ENCODE measurements at regions not wholly inside any gene's neighbourhood (a gene's known extent, or its start where the extent isn't known, plus 50 kb on each side); places are given as distances from the start of the nearest gene placed in this dataset.

DNA sequence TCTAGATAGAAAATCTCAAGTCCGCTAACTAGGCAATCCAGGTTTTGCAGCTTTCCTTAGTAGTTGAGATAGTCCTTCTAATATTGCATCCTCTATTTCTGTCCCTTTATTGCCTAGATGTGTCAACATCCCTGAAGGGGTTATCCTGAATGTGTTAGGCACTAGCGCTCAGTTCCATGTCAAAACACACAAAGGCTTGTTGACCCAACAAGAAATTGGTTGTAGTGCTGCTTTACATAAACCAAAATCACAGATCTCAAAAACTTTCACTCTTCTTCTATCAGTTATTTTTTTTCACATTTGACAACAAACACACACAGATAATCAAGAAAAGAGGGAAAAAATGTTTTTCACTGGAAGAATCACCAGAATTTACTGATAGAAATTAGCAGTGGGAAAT, 51.4 kb upstream of the SOX2 start:
- DNase-seq, result no peak
- intact Hi-C loops (cut with DNase I), result no loop called here
- ATAC-seq (ENCODE audit: poor library complexity), result no peak

- no peak for ATAC-seq (ENCODE audit: poor library complexity)
- no peak for DNase-seq
- intact Hi-C loops (cut with DNase I), result no loop called here
Measured at GRCh38 chr3:181637456-181637855, 74.3 kb upstream of the SOX2 start.

DNA sequence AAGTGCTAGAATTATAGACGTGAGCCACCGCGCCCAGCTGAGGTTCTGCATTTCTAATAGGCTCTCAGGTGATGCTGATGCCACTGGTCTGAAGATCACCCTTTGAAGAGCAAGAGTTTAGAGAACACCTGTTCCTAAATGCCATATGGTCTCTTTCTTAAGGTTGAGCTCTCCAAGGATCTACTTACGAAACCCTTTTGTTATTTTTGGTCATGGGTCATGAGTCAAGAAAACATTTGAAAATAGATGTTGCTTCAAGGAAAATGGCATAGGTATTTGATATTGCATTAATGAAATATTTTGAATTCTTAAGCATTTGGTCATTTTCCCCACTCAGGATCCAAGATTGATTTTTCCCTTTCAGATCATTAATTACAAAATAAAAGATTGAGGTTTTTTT, 74.7 kb upstream of the SOX2 start:
- intact Hi-C loops (cut with DNase I), result no loop called here
- DNase-seq, result no peak
- no peak for ATAC-seq (ENCODE audit: poor library complexity)

- intact Hi-C loops (cut with DNase I), result no loop called here
- DNase-seq, result no peak
- no peak for ATAC-seq (ENCODE audit: poor library complexity)
Measured at GRCh38 chr3:181635141-181635540, 76.6 kb upstream of the SOX2 start.

GRCh38 chr3:181633556-181633955, 78.2 kb upstream of the SOX2 start:
- DNase-seq, result no peak
- intact Hi-C loops (cut with DNase I), result no loop called here
- ATAC-seq (ENCODE audit: poor library complexity), result no peak

DNA sequence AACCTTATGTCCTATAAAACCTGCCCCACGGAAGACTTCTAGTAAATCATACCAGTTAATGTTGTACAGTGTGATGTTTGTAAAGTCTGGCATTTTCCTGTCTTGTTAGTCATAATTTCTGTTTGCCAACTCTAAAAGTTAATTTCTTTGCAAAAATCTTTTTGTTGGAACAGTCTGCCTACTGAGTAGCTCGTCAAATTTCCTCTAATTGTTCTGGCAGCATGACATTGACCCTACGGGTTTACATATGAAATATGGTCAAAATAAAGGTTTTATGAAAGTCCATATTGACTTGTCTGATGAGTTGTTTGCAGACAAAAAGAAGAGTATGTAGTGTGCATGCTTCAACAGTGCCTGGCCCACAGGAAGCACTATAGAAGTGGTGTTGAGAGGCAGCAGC, 79.8 kb upstream of the SOX2 start:
- intact Hi-C loops (cut with DNase I), result no loop called here
- no peak for ATAC-seq (ENCODE audit: poor library complexity)
- DNase-seq, result no peak

DNA sequence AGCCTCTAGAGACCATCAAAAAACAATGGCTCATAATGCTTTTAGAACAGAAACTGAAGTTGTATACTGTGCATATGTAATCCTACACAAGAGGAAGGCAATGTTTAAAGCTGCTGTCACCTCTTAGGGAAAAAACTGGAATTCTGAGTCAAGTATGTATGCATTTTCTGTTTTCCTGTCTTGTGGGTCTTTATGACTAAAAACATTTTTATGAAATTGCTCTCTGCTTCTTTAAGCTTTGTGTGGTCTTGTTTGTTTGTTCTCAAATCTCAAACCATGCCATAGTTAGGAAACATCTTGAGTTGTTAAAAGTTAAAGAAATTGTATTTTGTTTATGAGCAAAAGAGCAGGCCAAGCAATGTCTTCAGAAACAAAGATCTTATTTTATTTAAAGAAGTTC, 80.9 kb upstream of the SOX2 start:
- DNase-seq, result no peak
- intact Hi-C loops (cut with DNase I), result no loop called here
- ATAC-seq (ENCODE audit: poor library complexity), result no peak

DNA sequence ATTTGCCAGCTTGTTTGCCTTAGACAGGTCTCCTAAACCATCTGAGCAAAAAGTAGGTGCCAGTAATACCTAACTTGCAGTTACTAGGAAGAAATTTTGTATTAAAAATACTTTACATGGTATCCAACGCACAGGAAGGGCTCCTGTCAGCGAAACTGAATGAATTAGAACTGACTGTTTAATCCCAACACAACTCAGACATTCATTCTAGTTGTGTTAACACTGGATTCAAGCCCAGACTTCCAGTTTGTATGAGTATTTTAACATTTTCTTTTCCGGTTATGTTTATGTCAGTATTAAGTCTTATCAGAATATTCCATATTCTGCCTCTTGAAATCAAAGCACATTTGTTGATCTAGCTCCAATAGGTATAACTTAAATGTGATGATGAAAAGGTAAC, 82.0 kb upstream of the SOX2 start:
- ATAC-seq (ENCODE audit: poor library complexity), result no peak
- no peak for DNase-seq
- intact Hi-C loops (cut with DNase I), result no loop called here

- DNase-seq (no peak), ATAC-seq (ENCODE audit: poor library complexity) (no peak)
- intact Hi-C loops (cut with DNase I), result no loop called here
Measured at GRCh38 chr3:181629029-181629428, 82.7 kb upstream of the SOX2 start.

DNA sequence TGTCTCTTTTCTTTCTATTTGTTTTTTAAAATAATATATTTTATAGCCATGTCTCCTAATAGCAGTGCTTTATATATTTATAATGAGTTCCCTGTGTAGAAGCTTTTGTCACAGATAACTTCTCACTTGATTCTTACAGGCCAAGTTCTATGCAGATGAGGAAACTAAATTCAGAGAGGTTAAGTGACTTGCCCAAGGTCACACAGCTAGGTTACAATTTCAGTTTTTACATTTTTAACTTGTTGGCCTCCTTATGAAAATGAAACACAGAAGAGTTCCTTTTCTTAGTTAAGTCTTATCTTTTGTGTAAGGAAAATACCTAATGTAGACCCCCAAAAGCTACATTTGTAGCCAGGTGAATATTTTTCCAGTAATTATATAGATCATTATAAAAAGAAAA, 83.3 kb upstream of the SOX2 start:
- ATAC-seq (ENCODE audit: poor library complexity), result no peak
- intact Hi-C loops (cut with DNase I), result no loop called here
- no peak for DNase-seq

DNA sequence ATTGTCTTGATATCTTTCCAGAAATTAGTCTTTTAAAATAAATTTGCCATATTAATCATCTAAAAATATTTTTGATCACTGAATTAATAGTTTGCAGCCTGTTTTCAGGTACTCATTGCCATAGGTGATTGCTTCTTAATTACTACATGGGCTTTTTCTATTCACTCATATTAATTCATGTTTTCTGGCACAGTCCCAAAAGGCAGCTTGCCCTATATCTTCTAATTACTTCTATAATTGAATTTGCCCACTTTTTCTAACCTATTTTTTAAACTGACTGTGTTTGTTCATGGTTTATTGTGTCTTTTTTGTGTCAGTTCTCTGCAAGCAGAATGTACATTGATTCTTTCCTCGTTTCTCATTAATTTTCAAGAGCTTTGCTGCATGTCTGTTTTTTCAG, 85.7 kb upstream of the SOX2 start:
- ATAC-seq (ENCODE audit: poor library complexity) (no peak), DNase-seq (no peak)
- intact Hi-C loops (cut with DNase I), result no loop called here

DNA sequence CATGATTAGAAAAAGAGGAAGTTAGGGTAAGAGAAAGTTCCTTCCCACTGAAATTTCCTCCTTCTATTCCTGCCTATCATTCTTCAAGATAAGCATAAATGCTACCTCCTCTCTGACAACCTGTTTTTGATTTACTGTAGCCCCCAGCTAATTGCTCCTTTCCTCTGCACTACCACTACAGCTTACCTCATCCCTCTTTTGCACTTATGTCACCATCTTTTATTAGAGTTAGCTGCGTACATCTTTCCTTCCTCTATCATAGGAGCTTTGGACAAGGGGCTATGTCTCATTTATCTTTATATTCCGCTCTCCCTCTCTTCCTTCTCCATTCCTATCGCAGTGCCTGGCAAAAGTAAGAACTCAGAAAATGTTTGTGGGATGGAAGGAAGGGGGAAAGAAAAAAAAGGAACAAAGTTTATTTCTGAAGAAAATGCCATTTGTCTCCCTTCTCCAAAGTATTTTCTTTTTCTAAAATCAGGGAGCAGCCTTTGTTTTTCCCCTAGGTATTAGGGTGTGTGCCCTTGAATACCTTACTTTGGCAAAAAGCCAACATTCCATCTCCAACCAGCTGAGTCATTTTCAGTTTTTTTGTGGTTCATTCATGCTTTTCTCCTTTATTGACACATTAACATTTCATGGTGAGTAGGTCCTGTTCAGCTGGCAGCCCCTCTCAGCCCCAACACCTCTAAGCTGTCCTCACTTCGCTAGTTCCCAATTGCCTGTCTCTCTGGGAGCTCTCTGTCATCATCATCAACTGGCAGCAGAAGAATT, 87.6 kb upstream of the SOX2 start:
- intact Hi-C loops (cut with DNase I), result no loop called here
- DNase-seq (no peak), ATAC-seq (ENCODE audit: poor library complexity) (peak; percentile 52)

DNA sequence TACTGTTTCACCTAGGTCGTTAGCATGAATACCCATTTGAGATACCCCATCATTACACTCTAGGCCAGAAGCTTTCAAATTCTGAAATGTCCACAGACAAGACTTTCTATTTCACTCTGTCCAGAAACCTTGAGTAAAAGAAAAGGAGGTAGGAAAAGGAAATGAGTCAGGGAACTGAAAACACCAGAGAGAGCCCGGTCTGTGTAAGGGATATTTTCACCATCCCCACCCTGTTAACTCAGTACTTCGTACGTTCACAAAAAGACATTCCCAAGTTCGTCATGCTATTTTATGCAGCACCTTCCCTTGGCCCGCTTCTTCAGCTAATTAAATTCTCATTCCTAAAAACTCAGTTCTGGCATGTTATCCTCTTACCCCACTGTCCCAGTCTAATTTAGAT, 89.4 kb upstream of the SOX2 start:
- no peak for DNase-seq
- intact Hi-C loops (cut with DNase I), result no loop called here
- no peak for ATAC-seq (ENCODE audit: poor library complexity)

DNA sequence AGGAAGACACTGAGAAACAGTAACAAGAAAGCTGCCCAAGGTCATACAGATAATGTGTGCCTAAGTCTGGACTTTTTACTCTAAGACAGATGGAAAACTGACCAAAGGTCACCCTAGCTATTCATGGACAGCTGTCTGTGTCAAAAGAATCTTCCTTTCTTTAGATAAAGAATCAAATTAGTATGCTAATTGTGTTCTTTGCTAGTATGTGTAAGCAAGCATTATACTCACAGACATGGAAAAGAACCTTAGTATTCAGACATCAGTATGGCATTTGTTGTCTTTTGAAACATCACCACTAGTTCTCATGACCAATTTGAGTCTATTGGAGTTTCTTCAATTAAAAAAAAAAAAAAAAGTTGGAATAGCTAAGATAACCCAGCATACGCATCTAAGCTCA, 91.8 kb upstream of the SOX2 start:
- DNase-seq (no peak), ATAC-seq (ENCODE audit: poor library complexity) (no peak)
- intact Hi-C loops (cut with DNase I), result no loop called here

- DNase-seq (no peak), ATAC-seq (ENCODE audit: poor library complexity) (no peak)
- intact Hi-C loops (cut with DNase I), result no loop called here
Measured at GRCh38 chr3:181618260-181618659, 93.5 kb upstream of the SOX2 start.

DNA sequence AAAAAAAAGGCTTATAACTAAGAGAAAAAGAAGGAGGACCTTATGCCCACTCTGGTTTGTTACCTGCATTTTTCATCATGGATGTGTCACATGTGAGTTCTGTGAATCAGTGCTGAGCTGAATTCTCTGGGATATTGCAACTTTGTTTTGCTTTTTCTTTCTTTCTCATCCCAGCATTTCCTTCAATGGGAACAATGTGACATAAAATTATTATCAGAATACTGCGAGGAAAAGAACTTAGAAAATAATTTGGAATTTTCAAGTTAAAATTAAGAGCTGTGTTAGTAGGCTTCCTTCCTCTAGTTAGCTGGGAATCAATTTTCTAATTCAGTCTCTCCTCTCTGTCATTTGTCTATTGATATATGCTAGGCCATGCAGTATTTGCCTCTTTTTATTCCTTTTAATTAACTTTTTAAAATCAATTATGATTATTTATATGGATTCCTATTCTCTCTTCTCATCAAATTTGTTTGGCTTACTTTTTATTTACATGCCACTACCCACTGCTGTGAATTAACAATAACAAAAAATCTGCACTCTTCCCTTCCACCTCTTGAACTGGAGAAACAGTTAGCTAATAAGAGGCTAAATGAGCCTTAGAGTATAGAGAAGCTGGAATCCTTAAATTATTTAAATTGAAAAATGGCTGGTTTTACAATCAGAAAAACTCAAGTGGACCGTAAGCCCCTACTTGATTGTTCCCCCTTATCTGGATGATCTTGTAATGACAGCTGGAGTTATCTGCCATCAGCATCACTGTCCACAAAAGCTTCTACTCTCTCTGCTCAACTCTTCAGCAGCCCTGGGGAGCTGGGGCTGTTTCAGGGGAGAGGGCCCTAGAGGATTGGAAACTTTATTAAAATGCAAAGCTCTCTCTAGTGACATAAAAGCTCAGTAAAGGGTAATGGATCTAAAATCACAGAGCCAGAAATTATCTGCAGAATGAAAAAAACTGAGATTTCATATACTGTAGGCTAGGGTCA, 95.3 kb upstream of the SOX2 start:
- intact Hi-C loops (cut with DNase I), result no loop called here
- ATAC-seq (ENCODE audit: poor library complexity) (no peak), DNase-seq (no peak)

GRCh38 chr3:181615666-181616065, 96.1 kb upstream of the SOX2 start:
- no peak for DNase-seq
- no peak for ATAC-seq (ENCODE audit: poor library complexity)
- intact Hi-C loops (cut with DNase I), result no loop called here

DNA sequence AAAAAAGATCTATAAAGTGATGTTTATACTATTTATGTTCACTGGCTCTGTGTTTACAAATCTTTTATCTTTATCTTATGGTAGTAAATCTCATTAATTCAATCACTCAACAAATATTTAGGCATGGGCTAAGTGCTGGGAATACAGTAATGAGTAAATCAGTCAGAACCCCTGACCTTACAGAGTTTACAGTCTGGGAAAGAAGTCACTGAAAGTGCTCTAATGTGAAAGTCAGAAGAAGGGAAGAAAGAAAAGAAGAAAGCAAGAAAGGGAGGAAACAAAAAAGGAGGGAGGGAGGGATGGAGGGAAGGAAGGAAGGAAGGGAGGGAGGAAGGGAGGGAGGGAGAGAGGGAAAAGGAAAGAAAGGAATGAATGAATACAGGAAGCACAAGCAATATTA, 96.8 kb upstream of the SOX2 start:
- intact Hi-C loops (cut with DNase I), result no loop called here
- ATAC-seq (ENCODE audit: poor library complexity) (no peak), DNase-seq (no peak)

- intact Hi-C loops (cut with DNase I), result no loop called here
- DNase-seq, result no peak
- no peak for ATAC-seq (ENCODE audit: poor library complexity)
Measured at GRCh38 chr3:181613813-181614212, 97.9 kb upstream of the SOX2 start.

- ATAC-seq (ENCODE audit: poor library complexity) (no peak), DNase-seq (no peak)
- intact Hi-C loops (cut with DNase I), result no loop called here
Measured at GRCh38 chr3:181613191-181613590, 98.5 kb upstream of the SOX2 start.
